ENCODE measurements at regions not wholly inside any gene's neighbourhood (a gene's known extent, or its start where the extent isn't known, plus 50 kb on each side); places are given as distances from the start of the nearest gene placed in this dataset.

GRCh38 chr9:71403106-71403505 lies 281.7 kb upstream of the TRPM3 start:
- H3K9me3 ChIP-seq, result no peaks in the 10 kb centered on the region
- no peaks in the 10 kb centered on the region for H3K36me3 ChIP-seq (ENCODE audit: low read depth)
- no peak for TF ChIP-seq CTCF (IDR thresholded peaks at IDR 0.05)
- no peak overlapping the region for H3K4me3 ChIP-seq
- ATAC-seq (no peak), DNase-seq (no peak)
- intact Hi-C loops (cut with DNase I, micrococcal nuclease), result no loop called here
- H3K4me1 ChIP-seq (ENCODE audit: low read depth), result no peaks in the 10 kb centered on the region

GRCh38 chr9:71393005-71393404 lies 271.6 kb upstream of the TRPM3 start:
- no peaks in the 10 kb centered on the region for H3K9me3 ChIP-seq
- ATAC-seq (no peak), DNase-seq (no peak)
- intact Hi-C loops (cut with DNase I, micrococcal nuclease), result no loop called here
- H3K4me3 ChIP-seq, result no peak overlapping the region
- no peaks in the 10 kb centered on the region for H3K36me3 ChIP-seq (ENCODE audit: low read depth)
- no peaks in the 10 kb centered on the region for H3K4me1 ChIP-seq (ENCODE audit: low read depth)
- no peak for TF ChIP-seq CTCF (IDR thresholded peaks at IDR 0.05)

- Histone ChIP-seq H3K9me3 (no peaks in the 10 kb centered on the region), H3K4me3 (no peak overlapping the region), H3K4me1 (ENCODE audit: low read depth) (no peaks in the 10 kb centered on the region), H3K36me3 (ENCODE audit: low read depth) (no peaks in the 10 kb centered on the region)
- ATAC-seq (no peak), DNase-seq (no peak)
- intact Hi-C loops (cut with DNase I, micrococcal nuclease), result no loop called here
- no peak for TF ChIP-seq CTCF (IDR thresholded peaks at IDR 0.05)
Measured at GRCh38 chr9:71384343-71384742, 262.9 kb upstream of the TRPM3 start.

GRCh38 chr9:71383308-71383940 lies 262.0 kb upstream of the TRPM3 start:
- no peak for ATAC-seq
- Histone ChIP-seq H3K9me3 (no peaks in the 10 kb centered on the region), H3K4me1 (ENCODE audit: low read depth) (no peaks in the 10 kb centered on the region), H3K36me3 (ENCODE audit: low read depth) (no peaks in the 10 kb centered on the region), H3K4me3 (no peak overlapping the region)
- no peak for TF ChIP-seq CTCF (IDR thresholded peaks at IDR 0.05)
- DNase-seq, result no peak
- intact Hi-C loops (cut with DNase I, micrococcal nuclease), result no loop called here

- H3K4me3 ChIP-seq, result no peak overlapping the region
- DNase-seq, result peak in 1 of 3 donors; percentile 43
- TF ChIP-seq CTCF (IDR thresholded peaks at IDR 0.05), result no peak
- H3K36me3 ChIP-seq (ENCODE audit: low read depth), result no peaks in the 10 kb centered on the region
- H3K4me1 ChIP-seq (ENCODE audit: low read depth), result peaks cover 5% of the 10 kb centered on the region
- ATAC-seq, result peak; percentile 70
- H3K9me3 ChIP-seq, result no peaks in the 10 kb centered on the region
- intact Hi-C loops (cut with DNase I, micrococcal nuclease), result no loop called here
Measured at GRCh38 chr9:71368157-71368556, 246.7 kb upstream of the TRPM3 start.

All from mucosa of descending colon (tissue), 3 donors.